ENCODE measurements at regions not wholly inside any gene's neighbourhood (a gene's known extent, or its start where the extent isn't known, plus 50 kb on each side); places are given as distances from the start of the nearest gene placed in this dataset.
"Not testable (repeated sequence)": the region's sequence is repeated elsewhere in the genome, so short reads cannot be mapped to it uniquely, and the experiment has no call there.

- TF ChIP-seq, protein P1, sequence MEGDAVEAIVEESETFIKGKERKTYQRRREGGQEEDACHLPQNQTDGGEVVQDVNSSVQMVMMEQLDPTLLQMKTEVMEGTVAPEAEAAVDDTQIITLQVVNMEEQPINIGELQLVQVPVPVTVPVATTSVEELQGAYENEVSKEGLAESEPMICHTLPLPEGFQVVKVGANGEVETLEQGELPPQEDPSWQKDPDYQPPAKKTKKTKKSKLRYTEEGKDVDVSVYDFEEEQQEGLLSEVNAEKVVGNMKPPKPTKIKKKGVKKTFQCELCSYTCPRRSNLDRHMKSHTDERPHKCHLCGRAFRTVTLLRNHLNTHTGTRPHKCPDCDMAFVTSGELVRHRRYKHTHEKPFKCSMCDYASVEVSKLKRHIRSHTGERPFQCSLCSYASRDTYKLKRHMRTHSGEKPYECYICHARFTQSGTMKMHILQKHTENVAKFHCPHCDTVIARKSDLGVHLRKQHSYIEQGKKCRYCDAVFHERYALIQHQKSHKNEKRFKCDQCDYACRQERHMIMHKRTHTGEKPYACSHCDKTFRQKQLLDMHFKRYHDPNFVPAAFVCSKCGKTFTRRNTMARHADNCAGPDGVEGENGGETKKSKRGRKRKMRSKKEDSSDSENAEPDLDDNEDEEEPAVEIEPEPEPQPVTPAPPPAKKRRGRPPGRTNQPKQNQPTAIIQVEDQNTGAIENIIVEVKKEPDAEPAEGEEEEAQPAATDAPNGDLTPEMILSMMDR (IDR thresholded peaks at IDR 0.05), result not testable (repeated sequence)
- TF ChIP-seq POLR2AphosphoS5 (IDR thresholded peaks at IDR 0.05; ENCODE audit: low read depth, low read length); SIN3A (IDR thresholded peaks at IDR 0.05; ENCODE audit: borderline replicate concordance, insufficient read depth, low read depth, low read length); REST (IDR thresholded peaks at IDR 0.05; ENCODE audit: insufficient read depth in 1 of 2, low read depth in 2 of 2, low read length in 1 of 2): not testable (repeated sequence)
Observed at GRCh38 chr2:111331099-111331724, 210.5 kb downstream of the BCL2L11 start.
